ENCODE measurements at regions not wholly inside any gene's neighbourhood (a gene's known extent, or its start where the extent isn't known, plus 50 kb on each side); places are given as distances from the start of the nearest gene placed in this dataset.

DNA sequence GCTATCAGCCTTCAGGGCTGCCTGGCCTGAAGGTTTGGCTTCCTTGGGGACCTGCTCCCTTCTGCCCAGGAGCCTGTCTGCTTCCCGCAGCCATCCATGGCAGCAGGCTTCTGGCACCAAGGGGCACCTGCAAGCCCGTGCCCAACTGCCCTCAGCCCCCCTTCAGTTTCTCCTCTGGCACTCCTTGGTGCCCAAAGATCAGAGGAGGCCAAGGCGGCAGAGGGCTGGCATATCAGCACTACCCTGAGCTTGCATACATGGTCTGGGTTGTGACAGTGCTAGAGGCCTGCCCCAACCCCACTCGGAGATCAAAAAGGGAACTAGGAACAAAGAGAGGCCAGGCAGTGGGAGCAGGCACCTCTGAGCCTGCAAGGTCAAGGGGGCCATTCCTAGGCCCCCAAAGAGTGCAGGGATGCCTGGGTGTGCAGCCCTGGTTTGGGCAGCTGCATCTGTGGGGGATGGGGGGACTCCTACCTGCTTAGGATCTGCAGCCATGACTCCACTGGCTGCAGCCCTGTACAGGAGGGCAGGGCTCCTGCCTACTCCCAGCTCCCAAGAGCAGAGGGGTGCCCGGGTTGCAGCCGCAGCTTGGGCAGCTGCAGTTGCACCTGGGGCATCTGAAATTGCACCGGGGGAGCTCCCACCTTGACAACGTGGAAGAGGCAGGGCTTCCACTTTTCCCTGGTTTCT is 76.2 kb upstream of the TP63 start:
- TF ChIP-seq, protein P1, sequence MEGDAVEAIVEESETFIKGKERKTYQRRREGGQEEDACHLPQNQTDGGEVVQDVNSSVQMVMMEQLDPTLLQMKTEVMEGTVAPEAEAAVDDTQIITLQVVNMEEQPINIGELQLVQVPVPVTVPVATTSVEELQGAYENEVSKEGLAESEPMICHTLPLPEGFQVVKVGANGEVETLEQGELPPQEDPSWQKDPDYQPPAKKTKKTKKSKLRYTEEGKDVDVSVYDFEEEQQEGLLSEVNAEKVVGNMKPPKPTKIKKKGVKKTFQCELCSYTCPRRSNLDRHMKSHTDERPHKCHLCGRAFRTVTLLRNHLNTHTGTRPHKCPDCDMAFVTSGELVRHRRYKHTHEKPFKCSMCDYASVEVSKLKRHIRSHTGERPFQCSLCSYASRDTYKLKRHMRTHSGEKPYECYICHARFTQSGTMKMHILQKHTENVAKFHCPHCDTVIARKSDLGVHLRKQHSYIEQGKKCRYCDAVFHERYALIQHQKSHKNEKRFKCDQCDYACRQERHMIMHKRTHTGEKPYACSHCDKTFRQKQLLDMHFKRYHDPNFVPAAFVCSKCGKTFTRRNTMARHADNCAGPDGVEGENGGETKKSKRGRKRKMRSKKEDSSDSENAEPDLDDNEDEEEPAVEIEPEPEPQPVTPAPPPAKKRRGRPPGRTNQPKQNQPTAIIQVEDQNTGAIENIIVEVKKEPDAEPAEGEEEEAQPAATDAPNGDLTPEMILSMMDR (conservative IDR thresholded peaks at IDR 0.05; ENCODE audit: low read length) = no peak
- no peak for TF ChIP-seq EZH2phosphoT487 (IDR thresholded peaks at IDR 0.05; ENCODE audit: borderline replicate concordance, low read depth, low read length)

Data from OCI-LY7 (cell line).